ENCODE measurements at regions not wholly inside any gene's neighbourhood (a gene's known extent, or its start where the extent isn't known, plus 50 kb on each side); places are given as distances from the start of the nearest gene placed in this dataset.

DNA sequence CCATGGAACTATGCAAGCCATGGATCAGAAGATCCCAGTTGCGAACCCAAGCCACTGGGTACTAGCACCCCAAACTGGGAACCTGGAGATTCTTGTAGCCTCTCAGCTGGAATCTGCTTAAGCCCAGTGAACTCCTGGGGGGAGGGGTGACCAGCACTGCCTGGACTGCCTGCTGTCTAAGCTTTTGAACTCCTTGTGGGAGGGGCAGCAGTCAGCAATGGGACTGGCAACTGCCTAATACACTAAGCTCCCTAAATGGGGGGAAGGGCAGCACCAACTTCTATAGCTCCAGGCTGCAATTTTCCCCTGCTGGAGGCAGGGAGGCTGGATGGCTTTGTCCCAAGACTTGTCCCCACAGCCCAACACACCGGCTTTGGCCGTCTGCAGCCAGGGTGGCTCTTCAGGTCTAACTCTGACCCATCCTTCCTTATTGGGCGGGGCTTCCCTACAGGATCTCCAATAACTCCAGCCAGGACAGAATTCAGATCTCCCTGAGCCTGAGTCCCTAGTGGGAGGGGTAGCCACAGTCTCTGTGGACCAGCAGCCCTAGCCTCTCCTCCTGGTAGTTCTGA is 485.1 kb downstream of the SOX5 start:
- TF ChIP-seq, protein P1, sequence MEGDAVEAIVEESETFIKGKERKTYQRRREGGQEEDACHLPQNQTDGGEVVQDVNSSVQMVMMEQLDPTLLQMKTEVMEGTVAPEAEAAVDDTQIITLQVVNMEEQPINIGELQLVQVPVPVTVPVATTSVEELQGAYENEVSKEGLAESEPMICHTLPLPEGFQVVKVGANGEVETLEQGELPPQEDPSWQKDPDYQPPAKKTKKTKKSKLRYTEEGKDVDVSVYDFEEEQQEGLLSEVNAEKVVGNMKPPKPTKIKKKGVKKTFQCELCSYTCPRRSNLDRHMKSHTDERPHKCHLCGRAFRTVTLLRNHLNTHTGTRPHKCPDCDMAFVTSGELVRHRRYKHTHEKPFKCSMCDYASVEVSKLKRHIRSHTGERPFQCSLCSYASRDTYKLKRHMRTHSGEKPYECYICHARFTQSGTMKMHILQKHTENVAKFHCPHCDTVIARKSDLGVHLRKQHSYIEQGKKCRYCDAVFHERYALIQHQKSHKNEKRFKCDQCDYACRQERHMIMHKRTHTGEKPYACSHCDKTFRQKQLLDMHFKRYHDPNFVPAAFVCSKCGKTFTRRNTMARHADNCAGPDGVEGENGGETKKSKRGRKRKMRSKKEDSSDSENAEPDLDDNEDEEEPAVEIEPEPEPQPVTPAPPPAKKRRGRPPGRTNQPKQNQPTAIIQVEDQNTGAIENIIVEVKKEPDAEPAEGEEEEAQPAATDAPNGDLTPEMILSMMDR (tag by site-specific recombination; IDR thresholded peaks at IDR 0.05): no peak
- TF ChIP-seq, protein P2, sequence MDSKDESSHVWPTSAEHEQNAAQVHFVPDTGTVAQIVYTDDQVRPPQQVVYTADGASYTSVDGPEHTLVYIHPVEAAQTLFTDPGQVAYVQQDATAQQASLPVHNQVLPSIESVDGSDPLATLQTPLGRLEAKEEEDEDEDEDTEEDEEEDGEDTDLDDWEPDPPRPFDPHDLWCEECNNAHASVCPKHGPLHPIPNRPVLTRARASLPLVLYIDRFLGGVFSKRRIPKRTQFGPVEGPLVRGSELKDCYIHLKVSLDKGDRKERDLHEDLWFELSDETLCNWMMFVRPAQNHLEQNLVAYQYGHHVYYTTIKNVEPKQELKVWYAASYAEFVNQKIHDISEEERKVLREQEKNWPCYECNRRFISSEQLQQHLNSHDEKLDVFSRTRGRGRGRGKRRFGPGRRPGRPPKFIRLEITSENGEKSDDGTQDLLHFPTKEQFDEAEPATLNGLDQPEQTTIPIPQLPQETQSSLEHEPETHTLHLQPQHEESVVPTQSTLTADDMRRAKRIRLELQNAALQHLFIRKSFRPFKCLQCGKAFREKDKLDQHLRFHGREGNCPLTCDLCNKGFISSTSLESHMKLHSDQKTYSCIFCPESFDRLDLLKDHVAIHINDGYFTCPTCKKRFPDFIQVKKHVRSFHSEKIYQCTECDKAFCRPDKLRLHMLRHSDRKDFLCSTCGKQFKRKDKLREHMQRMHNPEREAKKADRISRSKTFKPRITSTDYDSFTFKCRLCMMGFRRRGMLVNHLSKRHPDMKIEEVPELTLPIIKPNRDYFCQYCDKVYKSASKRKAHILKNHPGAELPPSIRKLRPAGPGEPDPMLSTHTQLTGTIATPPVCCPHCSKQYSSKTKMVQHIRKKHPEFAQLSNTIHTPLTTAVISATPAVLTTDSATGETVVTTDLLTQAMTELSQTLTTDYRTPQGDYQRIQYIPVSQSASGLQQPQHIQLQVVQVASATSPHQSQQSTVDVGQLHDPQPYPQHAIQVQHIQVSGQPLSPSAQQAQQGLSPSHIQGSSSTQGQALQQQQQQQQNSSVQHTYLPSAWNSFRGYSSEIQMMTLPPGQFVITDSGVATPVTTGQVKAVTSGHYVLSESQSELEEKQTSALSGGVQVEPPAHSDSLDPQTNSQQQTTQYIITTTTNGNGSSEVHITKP (tag by site-specific recombination; IDR thresholded peaks at IDR 0.05): no peak
